ENCODE measurements at regions not wholly inside any gene's neighbourhood (a gene's known extent, or its start where the extent isn't known, plus 50 kb on each side); places are given as distances from the start of the nearest gene placed in this dataset.

DNA sequence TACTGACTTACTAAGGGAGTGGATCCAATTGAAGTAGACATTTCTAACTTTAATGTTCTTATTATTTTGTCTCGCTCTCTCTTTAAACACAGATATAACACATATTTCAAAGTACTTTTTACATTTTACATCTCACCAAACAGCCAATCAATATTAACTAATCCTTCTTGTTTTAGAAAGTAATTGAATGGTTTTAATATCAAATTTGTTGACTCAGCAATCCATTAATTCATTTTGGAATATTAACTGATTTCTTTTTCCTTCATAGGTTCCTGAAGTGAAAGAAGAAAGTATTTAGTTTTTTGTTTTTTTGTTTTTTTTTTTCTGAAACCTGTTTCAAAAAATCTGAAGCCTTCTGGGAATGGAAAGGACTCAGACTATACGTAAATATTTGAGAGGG lies 62.3 kb upstream of the DPYD start:
- no peak for DNase-seq (ENCODE audit: low read depth in 1 of 2, low spot score in 2 of 2)
- Histone ChIP-seq H3K27me3 (replicated peaks) (no peaks in the 10 kb centered on the region), H3K9me3 (replicated peaks) (no peaks in the 10 kb centered on the region), H3K27ac (no peak overlapping the region), H3K36me3 (no peaks in the 10 kb centered on the region), H3K4me1 (replicated peaks) (no peaks in the 10 kb centered on the region), H3K4me3 (no peak overlapping the region)

DNA sequence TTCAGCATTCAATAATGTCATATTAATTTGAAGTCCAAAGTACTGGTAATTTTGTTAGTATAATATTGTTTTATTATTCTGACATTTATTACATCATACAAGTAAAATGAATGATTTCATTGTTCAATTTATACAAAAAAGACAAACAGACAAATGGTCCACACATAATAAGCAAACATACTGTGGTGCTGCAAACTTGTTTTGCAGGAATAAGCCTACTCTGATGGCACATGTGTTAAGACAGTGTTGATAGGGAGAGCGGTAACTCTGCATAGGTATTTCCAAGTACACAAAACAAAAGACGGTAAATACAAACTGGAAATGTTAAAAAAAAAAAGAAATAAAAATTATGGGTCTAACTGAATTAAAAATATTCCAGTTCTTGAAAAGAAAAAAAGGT lies 59.7 kb upstream of the DPYD start:
- Histone ChIP-seq H3K36me3 (no peaks in the 10 kb centered on the region), H3K27me3 (replicated peaks) (no peaks in the 10 kb centered on the region), H3K4me3 (no peak overlapping the region), H3K4me1 (replicated peaks) (no peaks in the 10 kb centered on the region), H3K9me3 (replicated peaks) (no peaks in the 10 kb centered on the region), H3K27ac (no peak overlapping the region)
- no peak for DNase-seq (ENCODE audit: low read depth in 1 of 2, low spot score in 2 of 2)

DNA sequence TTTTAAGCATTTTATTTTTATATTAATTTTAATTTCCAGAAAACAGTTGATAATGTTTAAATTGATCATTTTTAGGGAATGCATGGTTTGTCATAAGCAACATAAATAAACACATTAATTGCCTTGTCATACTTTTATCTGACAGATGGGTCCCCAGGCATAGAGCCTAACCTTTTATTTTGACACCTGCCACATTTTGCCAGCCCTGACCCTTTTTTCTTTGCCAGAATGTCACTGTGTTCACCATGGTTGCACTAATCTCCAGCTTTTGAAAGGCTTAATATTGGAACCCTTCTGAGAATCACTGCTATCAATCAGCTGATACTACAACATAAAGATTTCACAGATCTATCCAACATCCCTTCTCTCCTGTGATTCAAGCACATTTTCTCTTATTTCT lies 56.0 kb upstream of the DPYD start:
- no peaks in the 10 kb centered on the region for H3K36me3 ChIP-seq
- DNase-seq (ENCODE audit: low read depth in 1 of 2, low spot score in 2 of 2): no peak
- no peaks in the 10 kb centered on the region for H3K9me3 ChIP-seq (replicated peaks)
- H3K4me3 ChIP-seq: no peak overlapping the region
- H3K27ac ChIP-seq: no peak overlapping the region
- H3K27me3 ChIP-seq (replicated peaks): no peaks in the 10 kb centered on the region
- no peaks in the 10 kb centered on the region for H3K4me1 ChIP-seq (replicated peaks)
